Mucosa of descending colon (tissue), 3 donors: ENCODE measurements at regions not wholly inside any gene's neighbourhood (a gene's known extent, or its start where the extent isn't known, plus 50 kb on each side); places are given as distances from the start of the nearest gene placed in this dataset.

ENCODE experiments used
- ATAC-seq: fragments of 200-7000 bp; cut with Tn5 transposase; one replicate; pipeline ENCODE4 v1.9.1; 2020; ENCODE audit warnings: mild to moderate bottlenecking, moderate library complexity
- DNase-seq, 3 donors: peaks; one replicate each; pipeline ENCODE4 v3.0.0-alpha.2; 2020
- H3K36me3 ChIP-seq: fragments of 200-600 bp; one replicate; pipeline ENCODE4 v1.8.0; 2021; ENCODE audit warnings: low read depth, mild to moderate bottlenecking
- H3K4me1 ChIP-seq: fragments of 200-600 bp; one replicate; pipeline ENCODE4 v1.8.0; 2021; ENCODE audit warnings: low read depth, mild to moderate bottlenecking
- H3K4me3 ChIP-seq: fragments of 200-600 bp; one replicate; pipeline ENCODE4 v1.8.0; 2021; ENCODE audit warnings: mild to moderate bottlenecking
- H3K9me3 ChIP-seq: fragments of 200-600 bp; one replicate; pipeline ENCODE4 v1.8.0; 2021; ENCODE audit warnings: mild to moderate bottlenecking
- CTCF ChIP-seq: fragments of 200-600 bp; IDR thresholded peaks from one replicate; pipeline ENCODE4 v1.8.0; 2022; ENCODE audit warnings: antibody characterized with exemption, mild to moderate bottlenecking
- intact Hi-C, 2 donors: fragments of 100-400 bp; cut with DNase I in 1 of 2; cut with micrococcal nuclease in 1 of 2; formaldehyde crosslinking; loops; one replicate each; pipeline versions ENCODE4 v1.11.0 to v1.11.1; 2022; cut with DNase I, micrococcal nuclease
- donor health status: DM: no; HTN: no; CAD: no; lungs with moderate emphysema.
- donor health status: DM: no; HTN: no; CAD: no.
- donor health status: DM: no; HTN: yes; CAD: no.

- TF ChIP-seq CTCF, result no peak
- intact Hi-C loops, result no loop called here
- Histone ChIP-seq H3K36me3 (no peaks in the 10 kb centered on the region), H3K9me3 (no peaks in the 10 kb centered on the region), H3K4me1 (no peaks in the 10 kb centered on the region), H3K4me3 (no peak overlapping the region)
- ATAC-seq (no peak), DNase-seq (no peak)
Measured at GRCh38 chr4:128665514-128665913, 144.0 kb upstream of the JADE1 start.

GRCh38 chr4:128663325-128663724 lies 146.2 kb upstream of the JADE1 start:
- DNase-seq (peak in 1 of 3 donors; percentile 72), ATAC-seq (peak; percentile 72)
- intact Hi-C loops, result no loop called here
- peaks cover 2% of the 10 kb centered on the region for H3K4me1 ChIP-seq
- no peak for TF ChIP-seq CTCF
- no peaks in the 10 kb centered on the region for H3K9me3 ChIP-seq
- H3K4me3 ChIP-seq, result no peak overlapping the region
- no peaks in the 10 kb centered on the region for H3K36me3 ChIP-seq

GRCh38 chr4:128661479-128661878 lies 148.0 kb upstream of the JADE1 start:
- Histone ChIP-seq H3K4me1 (peaks cover 8% of the 10 kb centered on the region), H3K36me3 (no peaks in the 10 kb centered on the region), H3K4me3 (no peak overlapping the region), H3K9me3 (no peaks in the 10 kb centered on the region)
- ATAC-seq, result peak; percentile 30
- intact Hi-C loops, result no loop called here
- DNase-seq, result no peak
- no peak for TF ChIP-seq CTCF

GRCh38 chr4:128660361-128661215 lies 148.9 kb upstream of the JADE1 start:
- Histone ChIP-seq H3K4me3 (no peak overlapping the region), H3K9me3 (no peaks in the 10 kb centered on the region), H3K4me1 (peaks cover 8% of the 10 kb centered on the region), H3K36me3 (no peaks in the 10 kb centered on the region)
- intact Hi-C loops, result no loop called here
- DNase-seq (no peak), ATAC-seq (peak; percentile 36)
- no peak for TF ChIP-seq CTCF

- no peak for TF ChIP-seq CTCF
- Histone ChIP-seq H3K4me1 (peaks cover 9% of the 10 kb centered on the region), H3K9me3 (no peaks in the 10 kb centered on the region), H3K36me3 (no peaks in the 10 kb centered on the region), H3K4me3 (no peak overlapping the region)
- intact Hi-C loops, result no loop called here
- ATAC-seq (peak; percentile 36), DNase-seq (no peak)
Measured at GRCh38 chr4:128658214-128658631, 151.3 kb upstream of the JADE1 start.
